T-helper 1 cell (primary cell): ENCODE measurements at regions not wholly inside any gene's neighbourhood (a gene's known extent, or its start where the extent isn't known, plus 50 kb on each side); places are given as distances from the start of the nearest gene placed in this dataset.

ENCODE experiments used
- DNase-seq, 5 donors: peaks; one replicate each; pipeline ENCODE4 v3.0.0-alpha.2; 2012 to 2020

DNA sequence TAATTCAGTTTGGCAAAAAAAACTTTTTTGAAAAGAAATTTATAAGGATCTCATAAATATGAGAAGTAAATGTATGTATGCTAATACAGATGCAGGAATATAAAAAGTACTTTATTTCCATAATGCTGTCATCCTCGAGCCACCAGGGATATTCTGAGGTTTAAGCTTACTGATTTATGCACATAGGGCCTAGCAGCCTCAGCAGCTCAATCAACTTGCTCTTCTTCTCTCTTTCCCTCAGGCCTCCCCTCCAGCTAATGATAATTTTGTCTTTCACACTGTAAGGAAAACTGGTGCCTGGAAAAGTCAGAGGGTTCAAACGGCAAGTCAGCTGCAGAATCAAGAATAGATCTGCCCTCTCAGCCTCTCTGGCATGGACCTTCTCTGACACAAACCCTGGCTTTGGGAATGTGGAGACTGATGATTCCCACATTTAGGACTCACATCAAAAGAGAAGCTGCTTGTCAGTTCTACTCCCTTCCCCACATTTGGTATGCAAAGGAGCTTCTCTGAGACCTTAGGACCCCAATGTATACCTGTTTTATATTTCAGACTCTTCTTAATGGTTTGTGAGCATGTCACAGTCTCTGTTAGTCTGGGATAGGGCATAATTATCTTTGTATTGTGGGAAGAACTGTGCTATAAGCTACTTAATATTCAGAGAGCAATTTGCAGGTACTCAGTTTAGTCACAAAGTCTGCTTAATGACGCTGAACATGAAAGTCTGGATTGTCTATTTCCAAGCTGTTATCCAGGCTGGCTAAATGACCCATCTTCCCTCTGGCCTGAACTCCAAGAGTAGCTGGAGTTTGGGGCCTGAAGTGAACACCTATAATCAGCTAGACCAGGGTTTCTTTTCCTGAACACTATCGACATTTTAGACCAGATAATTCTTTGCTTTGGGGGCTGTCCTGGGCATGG lies 52.1 kb upstream of the DIPK1A start:
- DNase-seq = no peak

DNA sequence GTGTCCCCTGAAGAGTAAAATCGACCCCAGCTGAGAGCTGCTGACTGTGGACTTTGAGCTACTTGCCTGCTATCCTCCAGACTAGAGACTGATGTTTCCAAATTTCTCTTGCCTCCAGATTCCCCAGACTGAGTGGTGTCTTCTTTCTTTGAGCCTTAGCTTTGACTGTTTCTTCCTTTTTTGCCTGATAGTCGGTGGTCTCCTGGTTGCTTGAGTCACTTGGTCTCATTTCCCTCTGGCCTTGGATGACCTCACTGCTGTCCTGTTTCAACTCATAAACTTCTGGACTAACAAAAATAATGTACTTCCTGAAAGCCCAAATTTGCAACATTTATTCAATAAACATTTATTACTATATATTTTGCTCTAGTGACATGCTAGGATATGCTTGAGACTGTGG lies 52.9 kb upstream of the DIPK1A start:
- DNase-seq = no peak

GRCh38 chr1:93015590-93015989 lies 54.3 kb upstream of the DIPK1A start:
- no peak for DNase-seq

- DNase-seq = no peak
Observed at GRCh38 chr1:93016171-93016570, 54.9 kb upstream of the DIPK1A start.

- peak in 1 of 5 donors; percentile 60 for DNase-seq
Observed at GRCh38 chr1:93021539-93022134, 57.4 kb upstream of the MTF2 start.

GRCh38 chr1:93022580-93022979 lies 56.5 kb upstream of the MTF2 start:
- no peak for DNase-seq

DNA sequence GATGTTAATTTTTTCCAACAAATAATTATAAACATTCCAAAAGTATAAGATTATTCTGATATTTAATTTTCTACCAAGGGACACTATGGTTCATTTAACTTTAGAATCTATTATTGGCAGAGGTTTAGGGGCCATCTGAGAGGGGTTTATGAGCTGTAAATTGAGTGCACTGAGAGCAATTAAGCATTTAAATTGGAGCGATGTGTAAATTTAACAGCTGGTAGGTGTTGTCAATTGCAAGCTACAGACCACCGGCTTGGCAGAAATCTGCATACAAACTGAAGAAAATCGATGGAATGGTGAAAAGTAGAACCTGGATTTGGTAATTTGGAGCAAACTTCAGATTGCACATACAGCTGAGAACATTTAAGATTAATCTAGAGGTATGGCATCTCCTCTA lies 55.8 kb upstream of the MTF2 start:
- DNase-seq = no peak

DNA sequence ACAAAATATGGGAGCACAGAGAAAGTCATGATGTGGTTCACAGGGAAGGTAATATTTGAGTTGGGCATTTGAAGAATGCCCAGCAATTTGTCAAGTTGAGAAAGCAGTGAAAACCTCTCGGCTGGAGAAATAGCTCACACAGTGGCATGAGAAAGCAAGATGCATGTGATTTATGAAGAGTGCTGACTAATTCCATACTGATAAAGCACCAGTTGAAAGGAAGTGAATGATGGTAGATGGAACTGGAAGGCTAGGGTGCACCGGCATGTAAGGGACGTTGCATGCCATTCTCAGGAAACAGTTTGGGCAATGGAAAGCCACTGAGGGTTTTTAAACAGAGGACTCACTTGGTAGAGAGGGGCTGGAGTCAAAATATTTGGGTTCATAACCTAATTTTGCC lies 53.5 kb upstream of the MTF2 start:
- DNase-seq = no peak

- DNase-seq = no peak
Observed at GRCh38 chr1:93028542-93028941, 50.5 kb upstream of the MTF2 start.
